Endodermal cell (in vitro differentiated cells): ENCODE measurements at regions not wholly inside any gene's neighbourhood (a gene's known extent, or its start where the extent isn't known, plus 50 kb on each side); places are given as distances from the start of the nearest gene placed in this dataset.

ENCODE experiments used
- DNase-seq: peaks from one replicate; pipeline ENCODE4 v3.0.0-alpha.2; 2017
- H3K27ac ChIP-seq: 2 replicates; pipeline ENCODE4 v1.5.1; 2013; ENCODE audit warnings: mild to moderate bottlenecking, low read depth, low read length, moderate library complexity
- H3K27me3 ChIP-seq: 2 replicates; pipeline ENCODE4 v1.6.1; 2013; ENCODE audit warnings: mild to moderate bottlenecking, low read length, moderate library complexity; ENCODE audit not compliant: insufficient read depth, control insufficient read depth, poor library complexity, severe bottlenecking
- H3K36me3 ChIP-seq: 2 replicates; pipeline ENCODE4 v1.7.0; 2013; ENCODE audit warnings: mild to moderate bottlenecking, low read length, moderate library complexity; ENCODE audit not compliant: control insufficient read depth, insufficient read depth
- H3K4me1 ChIP-seq: one replicate; pipeline ENCODE4 v1.7.0; 2013; ENCODE audit warnings: low read length; ENCODE audit not compliant: control insufficient read depth, insufficient read depth
- H3K4me3 ChIP-seq: 2 replicates; pipeline ENCODE4 v1.5.1; 2013; ENCODE audit warnings: mild to moderate bottlenecking, low read length, moderate library complexity
- H3K9ac ChIP-seq: 2 replicates; pipeline ENCODE4 v1.6.1; 2013; ENCODE audit warnings: mild to moderate bottlenecking, low read length, moderate library complexity; ENCODE audit not compliant: poor library complexity, severe bottlenecking; ENCODE audit errors: extremely low read depth
- H3K9me3 ChIP-seq: 2 replicates; pipeline ENCODE4 v1.6.1; 2013; ENCODE audit warnings: mild to moderate bottlenecking, low read length, moderate library complexity; ENCODE audit not compliant: control insufficient read depth
- H3K27ac Mint-ChIP-seq: 2 replicates; pipeline ENCODE4 v1.8.0; 2020; ENCODE audit warnings: mixed read lengths
- H3K27me3 Mint-ChIP-seq: 2 replicates; pipeline ENCODE4 v1.8.0; 2021; ENCODE audit warnings: mild to moderate bottlenecking, mixed read lengths; ENCODE audit not compliant: insufficient read depth
- H3K36me3 Mint-ChIP-seq: 2 replicates; pipeline ENCODE4 v1.8.0; 2020; ENCODE audit warnings: low read depth, mixed read lengths
- H3K4me1 Mint-ChIP-seq: 2 replicates; pipeline ENCODE4 v1.8.0; 2020; ENCODE audit warnings: mixed read lengths
- H3K4me3 Mint-ChIP-seq: 2 replicates; pipeline ENCODE4 v1.8.0; 2020; ENCODE audit warnings: mild to moderate bottlenecking, moderate library complexity, mixed read lengths
- H3K9me3 Mint-ChIP-seq: 2 replicates; pipeline ENCODE4 v1.8.0; 2020; ENCODE audit warnings: mild to moderate bottlenecking, mixed read lengths
- CTCF ChIP-seq: fragments of 200-600 bp; sonication (generic); conservative IDR thresholded peaks from 2 replicates; pipeline ENCODE4 v1.5.0; 2021; ENCODE audit warnings: antibody characterized with exemption, mild to moderate bottlenecking
- WGBS, 2 experiments: methylation state at CpG; one replicate each; pipeline versions ENCODE4 v1.1.5 to v1.1.7; 2013; ENCODE audit warnings: missing lambda C conversion rate in 2 of 2, mixed read lengths in 1 of 2; ENCODE audit not compliant: insufficient coverage in 1 of 2, insufficient read length in 1 of 2; 5-methylcytosine and 5-hydroxymethylcytosine counted together

GRCh38 chr4:177512646-177513045, 70.4 kb upstream of the AGA start:
- H3K9me3 Mint-ChIP-seq, result peaks cover 3% of the 10 kb centered on the region
- H3K27ac ChIP-seq, result no peak overlapping the region
- H3K9me3 ChIP-seq, result no peaks in the 10 kb centered on the region
- no peaks in the 10 kb centered on the region for H3K27me3 ChIP-seq
- H3K36me3 Mint-ChIP-seq, result peaks cover 6% of the 10 kb centered on the region
- no peak overlapping the region for H3K9ac ChIP-seq
- DNase-seq, result no peak
- no peak overlapping the region for H3K4me3 ChIP-seq
- TF ChIP-seq CTCF, result no peak
- no peaks in the 10 kb centered on the region for H3K27me3 Mint-ChIP-seq
- no peak overlapping the region for H3K27ac Mint-ChIP-seq
- no peaks in the 10 kb centered on the region for H3K4me1 ChIP-seq
- H3K4me3 Mint-ChIP-seq, result no peak overlapping the region
- H3K4me1 Mint-ChIP-seq, result peaks cover 12% of the 10 kb centered on the region
- H3K36me3 ChIP-seq, result no peaks in the 10 kb centered on the region

- no peak overlapping the region for H3K27ac ChIP-seq
- H3K36me3 ChIP-seq, result no peaks in the 10 kb centered on the region
- Mint-ChIP-seq H3K4me3 (no peak overlapping the region), H3K27me3 (peaks cover 7% of the 10 kb centered on the region), H3K9me3 (peaks cover 18% of the 10 kb centered on the region), H3K27ac (no peak overlapping the region), H3K36me3 (peaks cover 10% of the 10 kb centered on the region), H3K4me1 (no peaks in the 10 kb centered on the region)
- 96% methylated on average over 2 of the region's 2 CpGs; no CpG with 5 or more reads in 1 of the 2 experiments for WGBS, 2 experiments
- no peak overlapping the region for H3K4me3 ChIP-seq
- H3K9me3 ChIP-seq, result peaks cover 7% of the 10 kb centered on the region
- no peaks in the 10 kb centered on the region for H3K4me1 ChIP-seq
- H3K9ac ChIP-seq, result no peak overlapping the region
- no peak for TF ChIP-seq CTCF
- no peak for DNase-seq
- H3K27me3 ChIP-seq, result no peaks in the 10 kb centered on the region
Measured at GRCh38 chr4:177517862-177518261, 75.6 kb upstream of the AGA start.

GRCh38 chr4:177519481-177520260, 77.4 kb upstream of the AGA start:
- H3K27ac Mint-ChIP-seq, result no peak overlapping the region
- H3K9me3 Mint-ChIP-seq, result peaks cover 25% of the 10 kb centered on the region
- peaks cover 21% of the 10 kb centered on the region for H3K27me3 Mint-ChIP-seq
- no peaks in the 10 kb centered on the region for H3K4me1 ChIP-seq
- H3K36me3 Mint-ChIP-seq, result peaks cover 12% of the 10 kb centered on the region
- TF ChIP-seq CTCF, result no peak
- no peaks in the 10 kb centered on the region for H3K27me3 ChIP-seq
- no peak for DNase-seq
- no peak overlapping the region for H3K4me3 Mint-ChIP-seq
- H3K27ac ChIP-seq, result no peak overlapping the region
- H3K4me3 ChIP-seq, result no peak overlapping the region
- H3K36me3 ChIP-seq, result no peaks in the 10 kb centered on the region
- H3K9me3 ChIP-seq, result peaks cover 12% of the 10 kb centered on the region
- H3K4me1 Mint-ChIP-seq, result peaks cover 8% of the 10 kb centered on the region
- no peak overlapping the region for H3K9ac ChIP-seq
- 93 to 100% methylated on average over 6 to 7 of the region's 7 CpGs for WGBS, 2 experiments
